Retinal pigment epithelial cell (primary cell): ENCODE measurements at regions not wholly inside any gene's neighbourhood (a gene's known extent, or its start where the extent isn't known, plus 50 kb on each side); places are given as distances from the start of the nearest gene placed in this dataset.

Experiments used
- DNase-seq: peaks from one replicate; pipeline ENCODE4 v3.0.0-alpha.2; 2010; ENCODE audit warnings: low read depth
- H3K4me3 ChIP-seq: 2 replicates; pipeline ENCODE4 v1.5.1; 2011; ENCODE audit warnings: mild to moderate bottlenecking, low read length, control low read depth, moderate library complexity
- CTCF ChIP-seq: conservative IDR thresholded peaks from 2 replicates; pipeline ENCODE4 v1.5.1; 2011; ENCODE audit warnings: low read depth, low read length, control low read depth, inconsistent platforms

- DNase-seq = no peak
- no peak overlapping the region for H3K4me3 ChIP-seq
- no peak for TF ChIP-seq CTCF
These were observed 283.1 kb downstream of the PREX1 start for GRCh38 chr20:48544402-48545339.

- no peak for TF ChIP-seq CTCF
- H3K4me3 ChIP-seq = no peak overlapping the region
- no peak for DNase-seq
These were observed 286.2 kb downstream of the PREX1 start for GRCh38 chr20:48541581-48542071.

- no peak for TF ChIP-seq CTCF
- H3K4me3 ChIP-seq = no peak overlapping the region
- DNase-seq = no peak
These were observed 288.9 kb downstream of the PREX1 start for GRCh38 chr20:48538856-48539255.

GRCh38 chr20:48538058-48538825 is 289.6 kb downstream of the PREX1 start:
- no peak for TF ChIP-seq CTCF
- H3K4me3 ChIP-seq = no peak overlapping the region
- peak; percentile 97 for DNase-seq

GRCh38 chr20:48536206-48536605 is 291.6 kb downstream of the PREX1 start:
- no peak overlapping the region for H3K4me3 ChIP-seq
- TF ChIP-seq CTCF = no peak
- no peak for DNase-seq

- H3K4me3 ChIP-seq = no peak overlapping the region
- no peak for TF ChIP-seq CTCF
These were observed 292.2 kb downstream of the PREX1 start for GRCh38 chr20:48535556-48535955.

GRCh38 chr20:48532028-48532427 is 295.8 kb downstream of the PREX1 start:
- DNase-seq = no peak
- TF ChIP-seq CTCF = no peak
- H3K4me3 ChIP-seq = no peak overlapping the region

More at GRCh38 chr20:48535556-48535955, 292.2 kb downstream of the PREX1 start:
- no peak for DNase-seq
